ENCODE measurements at regions not wholly inside any gene's neighbourhood (a gene's known extent, or its start where the extent isn't known, plus 50 kb on each side); places are given as distances from the start of the nearest gene placed in this dataset.

DNA sequence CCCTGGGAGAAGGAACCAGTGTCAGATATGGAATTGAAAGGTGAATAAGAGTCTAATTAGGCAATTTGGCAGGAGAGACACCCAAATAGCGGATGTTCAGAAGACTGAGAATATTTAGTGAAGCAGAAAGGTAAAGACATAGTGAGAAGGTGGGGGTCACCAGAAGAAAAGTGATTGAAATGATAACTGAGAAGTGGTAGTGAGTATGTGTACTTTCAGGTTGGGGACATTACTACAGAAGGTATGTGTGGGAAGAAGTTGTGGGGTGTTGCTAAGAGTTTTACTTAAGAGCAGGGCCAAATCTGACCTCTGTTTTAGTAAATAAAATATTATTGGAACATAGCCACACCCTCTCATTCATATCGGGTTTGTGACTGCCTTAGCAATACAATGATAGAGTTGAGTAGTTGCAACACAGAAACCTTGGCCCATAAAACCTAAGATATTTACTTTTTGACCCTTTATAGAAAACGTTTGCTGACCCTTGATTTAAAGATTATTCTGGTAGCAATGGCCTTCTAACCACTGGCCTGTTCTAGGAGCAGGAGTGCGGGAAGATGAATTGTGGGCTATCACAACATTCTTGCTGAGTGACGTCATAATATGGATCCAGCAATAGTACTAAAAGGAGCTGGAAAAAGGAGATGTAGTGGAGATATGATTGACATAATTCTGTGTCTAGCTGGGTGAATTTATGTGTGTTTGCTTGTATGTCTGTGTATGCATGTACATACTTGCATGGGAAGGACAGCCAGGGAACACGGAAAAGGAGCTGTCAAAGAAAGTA, 115.3 kb downstream of the HS3ST1 start:
- no peaks in the 10 kb centered on the region for H3K9me2 ChIP-seq
- H3K4me2 ChIP-seq, result no peak overlapping the region
- no peaks in the 10 kb centered on the region for H3K27me3 ChIP-seq (ENCODE audit: insufficient read depth)
- H3K9me3 ChIP-seq, result no peaks in the 10 kb centered on the region
- H3K36me3 ChIP-seq (replicated peaks in 1 of 2; ENCODE audit: control insufficient read depth in 1 of 2, insufficient read depth in 2 of 2, low read length in 1 of 2), result no peaks in the 10 kb centered on the region
- no peaks in the 10 kb centered on the region for H3F3A ChIP-seq (replicated peaks; ENCODE audit: insufficient read depth)
- H3K4me3 ChIP-seq (ENCODE audit: low read depth in 2 of 2, low read length in 1 of 2), result no peak overlapping the region
- ChIA-PET POLR2A (no interaction called here), CTCF (no interaction called here)
- H2AFZ ChIP-seq (ENCODE audit: low read depth), result no peak overlapping the region
- no peaks in the 10 kb centered on the region for H3K79me2 ChIP-seq (ENCODE audit: insufficient read depth)
- no peaks in the 10 kb centered on the region for H4K20me1 ChIP-seq (ENCODE audit: insufficient read depth)
- 4% methylated on average over 6 of the region's 6 CpGs for WGBS (ENCODE audit: low lambda C conversion rate)
- no peak overlapping the region for H3K9ac ChIP-seq
- TF ChIP-seq RXRA (IDR thresholded peaks at IDR 0.05; ENCODE audit: borderline replicate concordance, low read depth) (no peak), FOSL2 (IDR thresholded peaks at IDR 0.05; ENCODE audit: borderline replicate concordance, low read depth) (no peak), TEAD4 (IDR thresholded peaks at IDR 0.05; ENCODE audit: borderline replicate concordance, insufficient read depth) (no peak), YY1 (IDR thresholded peaks at IDR 0.05; ENCODE audit: low read depth) (no peak), NRF1 (IDR thresholded peaks at IDR 0.05; ENCODE audit: low read depth, low read length) (no peak), ELF1 (IDR thresholded peaks at IDR 0.05) (no peak), EZH2phosphoT487 (IDR thresholded peaks at IDR 0.05; ENCODE audit: borderline replicate concordance, low read depth) (no peak), CHD2 (IDR thresholded peaks at IDR 0.05; ENCODE audit: low read length, partially characterized antibody) (no peak), RFX5 (IDR thresholded peaks at IDR 0.05; ENCODE audit: low read length) (no peak), IRF3 (IDR thresholded peaks at IDR 0.05; ENCODE audit: low read depth, low read length) (no peak), TCF12 (IDR thresholded peaks at IDR 0.05) (no peak), MXI1 (IDR thresholded peaks at IDR 0.05; ENCODE audit: low read depth, low read length) (no peak), GABPA (IDR thresholded peaks at IDR 0.05; ENCODE audit: low read depth) (no peak), GATA2 (CRISPR knock-in tag; IDR thresholded peaks at IDR 0.05) (no peak), EP300 (IDR thresholded peaks at IDR 0.05; ENCODE audit: borderline replicate concordance in 1 of 2, low read depth in 1 of 2, low read length in 1 of 2) (no peak), POLR2AphosphoS5 (IDR thresholded peaks at IDR 0.05; ENCODE audit: low read depth, low read length) (no peak), MAX (IDR thresholded peaks at IDR 0.05; ENCODE audit: low read depth) (no peak)
- no peak for DNase-seq
- no peak overlapping the region for H3K27ac ChIP-seq (ENCODE audit: low read depth in 2 of 2, low read length in 1 of 2)
- H3K4me1 ChIP-seq (ENCODE audit: control insufficient read depth in 1 of 2, insufficient read depth in 2 of 2, low read depth in 1 of 2, low read length in 1 of 2), result no peaks in the 10 kb centered on the region

DNA sequence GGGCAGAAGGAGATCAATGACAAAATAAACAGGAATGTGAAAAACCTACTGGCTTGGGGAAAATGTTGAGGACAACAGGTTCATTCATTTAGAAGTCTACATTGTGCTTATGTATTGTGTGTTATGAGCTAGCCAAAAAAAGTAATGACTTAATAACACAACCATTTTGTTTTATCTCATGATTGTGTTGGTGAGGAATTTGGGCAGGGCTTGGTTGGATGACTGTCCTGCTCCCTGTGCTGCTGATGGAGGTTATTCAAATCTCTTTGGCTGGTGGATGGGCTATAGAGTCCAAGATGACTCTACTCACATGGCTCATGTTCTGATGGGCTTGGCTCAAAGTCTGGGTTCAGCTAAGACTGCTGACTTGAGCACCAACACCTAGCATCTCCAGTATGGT, 116.3 kb downstream of the HS3ST1 start:
- Histone ChIP-seq H3K27me3 (ENCODE audit: insufficient read depth) (no peaks in the 10 kb centered on the region), H3K9me2 (no peaks in the 10 kb centered on the region), H3K4me1 (ENCODE audit: control insufficient read depth in 1 of 2, insufficient read depth in 2 of 2, low read depth in 1 of 2, low read length in 1 of 2) (no peaks in the 10 kb centered on the region), H3K9me3 (no peaks in the 10 kb centered on the region), H3K27ac (ENCODE audit: low read depth in 2 of 2, low read length in 1 of 2) (no peak overlapping the region), H2AFZ (ENCODE audit: low read depth) (no peak overlapping the region), H3K4me3 (ENCODE audit: low read depth in 2 of 2, low read length in 1 of 2) (no peak overlapping the region), H3K4me2 (no peak overlapping the region), H3K36me3 (replicated peaks in 1 of 2; ENCODE audit: control insufficient read depth in 1 of 2, insufficient read depth in 2 of 2, low read length in 1 of 2) (no peaks in the 10 kb centered on the region), H3F3A (replicated peaks; ENCODE audit: insufficient read depth) (no peaks in the 10 kb centered on the region), H4K20me1 (ENCODE audit: insufficient read depth) (no peaks in the 10 kb centered on the region), H3K9ac (no peak overlapping the region), H3K79me2 (ENCODE audit: insufficient read depth) (no peaks in the 10 kb centered on the region)
- no peak for DNase-seq
- CTCF ChIA-PET, result no interaction called here
- TF ChIP-seq RFX5 (IDR thresholded peaks at IDR 0.05; ENCODE audit: low read length) (no peak), NFIC (IDR thresholded peaks at IDR 0.05; ENCODE audit: borderline replicate concordance) (no peak)
- POLR2A ChIA-PET, result no interaction called here

Data from SK-N-SH (cell line).